ENCODE measurements at regions not wholly inside any gene's neighbourhood (a gene's known extent, or its start where the extent isn't known, plus 50 kb on each side); places are given as distances from the start of the nearest gene placed in this dataset.

DNA sequence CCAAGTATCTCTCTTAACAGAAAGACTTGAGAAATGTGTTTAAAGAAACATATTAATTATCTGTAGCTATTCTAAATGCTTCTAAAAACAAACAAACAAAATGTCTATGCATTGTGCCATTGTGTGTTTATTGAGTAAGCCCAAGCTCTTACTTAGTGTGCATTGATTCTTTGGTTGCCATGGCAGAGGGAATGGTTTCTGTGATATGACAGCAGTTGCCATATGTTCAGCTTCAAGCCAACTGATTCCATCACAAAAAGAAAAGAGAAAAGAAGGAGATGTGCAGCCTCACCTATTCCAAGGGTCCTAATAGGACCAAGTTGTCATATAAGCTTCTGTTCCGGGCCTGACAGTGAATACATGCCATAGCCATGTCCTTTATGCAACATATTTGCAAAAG is 457.5 kb downstream of the TOX3 start:
- TF ChIP-seq, protein P1, sequence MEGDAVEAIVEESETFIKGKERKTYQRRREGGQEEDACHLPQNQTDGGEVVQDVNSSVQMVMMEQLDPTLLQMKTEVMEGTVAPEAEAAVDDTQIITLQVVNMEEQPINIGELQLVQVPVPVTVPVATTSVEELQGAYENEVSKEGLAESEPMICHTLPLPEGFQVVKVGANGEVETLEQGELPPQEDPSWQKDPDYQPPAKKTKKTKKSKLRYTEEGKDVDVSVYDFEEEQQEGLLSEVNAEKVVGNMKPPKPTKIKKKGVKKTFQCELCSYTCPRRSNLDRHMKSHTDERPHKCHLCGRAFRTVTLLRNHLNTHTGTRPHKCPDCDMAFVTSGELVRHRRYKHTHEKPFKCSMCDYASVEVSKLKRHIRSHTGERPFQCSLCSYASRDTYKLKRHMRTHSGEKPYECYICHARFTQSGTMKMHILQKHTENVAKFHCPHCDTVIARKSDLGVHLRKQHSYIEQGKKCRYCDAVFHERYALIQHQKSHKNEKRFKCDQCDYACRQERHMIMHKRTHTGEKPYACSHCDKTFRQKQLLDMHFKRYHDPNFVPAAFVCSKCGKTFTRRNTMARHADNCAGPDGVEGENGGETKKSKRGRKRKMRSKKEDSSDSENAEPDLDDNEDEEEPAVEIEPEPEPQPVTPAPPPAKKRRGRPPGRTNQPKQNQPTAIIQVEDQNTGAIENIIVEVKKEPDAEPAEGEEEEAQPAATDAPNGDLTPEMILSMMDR (conservative IDR thresholded peaks at IDR 0.05; ENCODE audit: low read length): no peak
- no peak for TF ChIP-seq EZH2phosphoT487 (IDR thresholded peaks at IDR 0.05; ENCODE audit: borderline replicate concordance)
